Kidney epithelial cell (primary cell): ENCODE measurements at regions not wholly inside any gene's neighbourhood (a gene's known extent, or its start where the extent isn't known, plus 50 kb on each side); places are given as distances from the start of the nearest gene placed in this dataset.

ENCODE experiments used
- DNase-seq: peaks from one replicate; pipeline ENCODE4 v3.0.0-alpha.2; 2010; ENCODE audit warnings: low read depth
- H3K27me3 ChIP-seq: 2 replicates; pipeline ENCODE4 v1.6.0; 2011; ENCODE audit warnings: low read length; ENCODE audit not compliant: control insufficient read depth, insufficient read depth
- H3K36me3 ChIP-seq: 2 replicates; pipeline ENCODE4 v1.5.1; 2011; ENCODE audit warnings: low read length; ENCODE audit not compliant: control insufficient read depth, insufficient read depth
- H3K4me3 ChIP-seq: 2 replicates; pipeline ENCODE4 v1.5.1; 2011; ENCODE audit warnings: low read depth, mild to moderate bottlenecking, control low read depth, low read length
- CTCF ChIP-seq: IDR thresholded peaks from 2 replicates; pipeline ENCODE4 v1.5.1; 2011; ENCODE audit warnings: mild to moderate bottlenecking, moderate library complexity, low read length, control low read depth, inconsistent platforms; ENCODE audit not compliant: insufficient read depth, poor library complexity, severe bottlenecking

GRCh38 chr1:90187323-90187585 is 192.3 kb downstream of the ZNF326 start:
- no peak overlapping the region for H3K4me3 ChIP-seq
- no peaks in the 10 kb centered on the region for H3K27me3 ChIP-seq
- H3K36me3 ChIP-seq, result no peaks in the 10 kb centered on the region
- no peak for TF ChIP-seq CTCF
- no peak for DNase-seq

GRCh38 chr1:90186506-90187322 is 191.8 kb downstream of the ZNF326 start:
- DNase-seq, result no peak
- Histone ChIP-seq H3K36me3 (no peaks in the 10 kb centered on the region), H3K27me3 (no peaks in the 10 kb centered on the region), H3K4me3 (no peak overlapping the region)
- TF ChIP-seq CTCF, result no peak

GRCh38 chr1:90176530-90176929 is 181.6 kb downstream of the ZNF326 start:
- Histone ChIP-seq H3K4me3 (no peak overlapping the region), H3K27me3 (no peaks in the 10 kb centered on the region), H3K36me3 (no peaks in the 10 kb centered on the region)
- peak; percentile 2 for DNase-seq
- no peak for TF ChIP-seq CTCF

GRCh38 chr1:90175490-90176167 is 180.7 kb downstream of the ZNF326 start:
- TF ChIP-seq CTCF, result no peak
- H3K36me3 ChIP-seq, result no peaks in the 10 kb centered on the region
- H3K4me3 ChIP-seq, result no peak overlapping the region
- no peaks in the 10 kb centered on the region for H3K27me3 ChIP-seq
- DNase-seq, result no peak

- Histone ChIP-seq H3K4me3 (no peak overlapping the region), H3K36me3 (no peaks in the 10 kb centered on the region), H3K27me3 (no peaks in the 10 kb centered on the region)
- TF ChIP-seq CTCF, result no peak
- DNase-seq, result peak; percentile 16
Measured at GRCh38 chr1:90174246-90174645, 179.3 kb downstream of the ZNF326 start.

- Histone ChIP-seq H3K27me3 (no peaks in the 10 kb centered on the region), H3K36me3 (no peaks in the 10 kb centered on the region), H3K4me3 (no peak overlapping the region)
- DNase-seq, result no peak
- no peak for TF ChIP-seq CTCF
Measured at GRCh38 chr1:90162216-90162615, 167.3 kb downstream of the ZNF326 start.
